Upper lobe of right lung (tissue), 1 donor: ENCODE measurements at regions not wholly inside any gene's neighbourhood (a gene's known extent, or its start where the extent isn't known, plus 50 kb on each side); places are given as distances from the start of the nearest gene placed in this dataset.
"Not testable (repeated sequence)": the region's sequence is repeated elsewhere in the genome, so short reads cannot be mapped to it uniquely, and the experiment has no call there.

Experiments used
- ATAC-seq: fragments of 200-7000 bp; cut with Tn5 transposase; one replicate; pipeline ENCODE4 v1.9.1; 2020; ENCODE audit warnings: mild to moderate bottlenecking, moderate library complexity
- DNase-seq: peaks from one replicate; pipeline ENCODE4 v3.0.0-alpha.2; 2020
- H3K27ac ChIP-seq: fragments of 200-600 bp; one replicate; pipeline ENCODE4 v1.8.0; 2022
- H3K27me3 ChIP-seq: fragments of 200-600 bp; one replicate; pipeline ENCODE4 v1.8.0; 2022; ENCODE audit warnings: mild to moderate bottlenecking
- H3K36me3 ChIP-seq: fragments of 200-600 bp; one replicate; pipeline ENCODE4 v1.8.0; 2022
- H3K4me1 ChIP-seq: fragments of 200-600 bp; one replicate; pipeline ENCODE4 v1.8.0; 2022
- H3K4me3 ChIP-seq: fragments of 200-600 bp; one replicate; pipeline ENCODE4 v1.8.0; 2022; ENCODE audit warnings: mild to moderate bottlenecking
- H3K9me3 ChIP-seq: fragments of 200-600 bp; one replicate; pipeline ENCODE4 v1.8.0; 2022
- intact Hi-C: fragments of 100-400 bp; cut with DNase I; formaldehyde crosslinking; loops from one replicate; pipeline ENCODE4 v1.11.0; 2022
- TF ChIP-seq, protein P1 (sequence below): fragments of 200-600 bp; IDR thresholded peaks from one replicate; pipeline ENCODE4 v1.8.0; 2022; ENCODE audit warnings: antibody characterized with exemption
- donor health status: DM: no; HTN: yes; CAD: no; lungs with severe emphysema.

- no peak overlapping the region for H3K4me3 ChIP-seq
- DNase-seq (no peak), ATAC-seq (no peak)
- no peak overlapping the region for H3K27ac ChIP-seq
- TF ChIP-seq, protein P1, sequence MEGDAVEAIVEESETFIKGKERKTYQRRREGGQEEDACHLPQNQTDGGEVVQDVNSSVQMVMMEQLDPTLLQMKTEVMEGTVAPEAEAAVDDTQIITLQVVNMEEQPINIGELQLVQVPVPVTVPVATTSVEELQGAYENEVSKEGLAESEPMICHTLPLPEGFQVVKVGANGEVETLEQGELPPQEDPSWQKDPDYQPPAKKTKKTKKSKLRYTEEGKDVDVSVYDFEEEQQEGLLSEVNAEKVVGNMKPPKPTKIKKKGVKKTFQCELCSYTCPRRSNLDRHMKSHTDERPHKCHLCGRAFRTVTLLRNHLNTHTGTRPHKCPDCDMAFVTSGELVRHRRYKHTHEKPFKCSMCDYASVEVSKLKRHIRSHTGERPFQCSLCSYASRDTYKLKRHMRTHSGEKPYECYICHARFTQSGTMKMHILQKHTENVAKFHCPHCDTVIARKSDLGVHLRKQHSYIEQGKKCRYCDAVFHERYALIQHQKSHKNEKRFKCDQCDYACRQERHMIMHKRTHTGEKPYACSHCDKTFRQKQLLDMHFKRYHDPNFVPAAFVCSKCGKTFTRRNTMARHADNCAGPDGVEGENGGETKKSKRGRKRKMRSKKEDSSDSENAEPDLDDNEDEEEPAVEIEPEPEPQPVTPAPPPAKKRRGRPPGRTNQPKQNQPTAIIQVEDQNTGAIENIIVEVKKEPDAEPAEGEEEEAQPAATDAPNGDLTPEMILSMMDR = no peak
- intact Hi-C loops = no loop called here
- H3K9me3 ChIP-seq = no peaks in the 10 kb centered on the region
- H3K36me3 ChIP-seq = no peaks in the 10 kb centered on the region
- H3K4me1 ChIP-seq = no peaks in the 10 kb centered on the region
- no peaks in the 10 kb centered on the region for H3K27me3 ChIP-seq
These were observed 152.0 kb downstream of the MATN1 start for GRCh38 chr1:30571380-30571779.

DNA sequence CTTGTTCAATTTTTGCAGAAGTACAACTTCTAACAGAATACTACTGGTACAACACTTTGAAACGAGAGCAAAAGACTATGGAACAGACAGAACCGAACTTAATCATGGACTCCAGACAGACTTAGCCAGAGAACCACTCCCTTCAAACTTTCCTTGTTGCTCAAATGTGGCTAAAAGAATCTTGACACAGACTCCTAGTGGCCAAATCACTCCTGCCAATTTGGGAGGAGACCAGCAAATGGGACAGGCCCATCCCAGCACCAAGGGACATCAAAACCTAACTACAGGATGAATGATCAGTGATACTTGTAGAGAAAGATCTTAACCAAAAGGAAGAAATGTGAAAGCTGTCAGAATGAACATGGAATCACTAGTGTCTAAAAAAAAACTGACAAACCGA is 154.0 kb downstream of the MATN1 start:
- DNase-seq (no peak), ATAC-seq (no peak)
- intact Hi-C loops = no loop called here
- Histone ChIP-seq H3K4me1 (no peaks in the 10 kb centered on the region), H3K36me3 (no peaks in the 10 kb centered on the region), H3K9me3 (no peaks in the 10 kb centered on the region), H3K27ac (no peak overlapping the region), H3K27me3 (no peaks in the 10 kb centered on the region), H3K4me3 (no peak overlapping the region)
- TF ChIP-seq, protein P1 = no peak

GRCh38 chr1:30562559-30562958 is 160.8 kb downstream of the MATN1 start:
- H3K27me3 ChIP-seq = no peaks in the 10 kb centered on the region
- DNase-seq (no peak), ATAC-seq (no peak)
- intact Hi-C loops = no loop called here
- H3K4me1 ChIP-seq = no peaks in the 10 kb centered on the region
- no peaks in the 10 kb centered on the region for H3K36me3 ChIP-seq
- H3K4me3 ChIP-seq = no peak overlapping the region
- H3K27ac ChIP-seq = no peak overlapping the region
- H3K9me3 ChIP-seq = peaks cover 23% of the 10 kb centered on the region
- TF ChIP-seq, protein P1 = no peak

DNA sequence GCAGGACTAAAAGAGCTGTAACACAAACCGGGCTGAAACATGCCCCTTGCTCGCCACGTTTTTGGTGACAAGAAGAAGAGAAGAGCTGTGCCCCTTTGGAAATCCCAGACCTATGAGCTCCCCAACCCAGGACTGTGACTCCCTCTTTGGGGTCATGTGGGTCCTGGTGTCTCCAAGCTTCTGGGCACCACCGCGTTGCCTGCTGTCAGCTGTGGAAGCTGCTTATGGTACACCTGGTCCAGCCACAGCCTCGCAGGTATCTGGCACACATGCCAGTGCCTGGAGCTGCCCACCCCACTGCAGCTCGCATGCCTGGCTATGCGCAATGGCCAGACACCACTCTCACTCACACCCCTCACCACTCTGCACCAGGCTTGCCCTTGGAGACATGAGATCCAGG is 171.8 kb downstream of the MATN1 start:
- Histone ChIP-seq H3K4me3 (no peak overlapping the region), H3K4me1 (no peaks in the 10 kb centered on the region), H3K27me3 (no peaks in the 10 kb centered on the region), H3K9me3 (no peaks in the 10 kb centered on the region), H3K27ac (no peak overlapping the region), H3K36me3 (no peaks in the 10 kb centered on the region)
- DNase-seq (no peak), ATAC-seq (no peak)
- intact Hi-C loops = no loop called here
- TF ChIP-seq, protein P1 = no peak

- Histone ChIP-seq H3K4me3 (no peak overlapping the region), H3K9me3 (no peaks in the 10 kb centered on the region), H3K27me3 (no peaks in the 10 kb centered on the region), H3K27ac (no peak overlapping the region), H3K4me1 (no peaks in the 10 kb centered on the region), H3K36me3 (no peaks in the 10 kb centered on the region)
- DNase-seq (no peak), ATAC-seq (no peak)
- intact Hi-C loops = no loop called here
- TF ChIP-seq, protein P1 = no peak
These were observed 172.8 kb downstream of the MATN1 start for GRCh38 chr1:30550365-30551220.

DNA sequence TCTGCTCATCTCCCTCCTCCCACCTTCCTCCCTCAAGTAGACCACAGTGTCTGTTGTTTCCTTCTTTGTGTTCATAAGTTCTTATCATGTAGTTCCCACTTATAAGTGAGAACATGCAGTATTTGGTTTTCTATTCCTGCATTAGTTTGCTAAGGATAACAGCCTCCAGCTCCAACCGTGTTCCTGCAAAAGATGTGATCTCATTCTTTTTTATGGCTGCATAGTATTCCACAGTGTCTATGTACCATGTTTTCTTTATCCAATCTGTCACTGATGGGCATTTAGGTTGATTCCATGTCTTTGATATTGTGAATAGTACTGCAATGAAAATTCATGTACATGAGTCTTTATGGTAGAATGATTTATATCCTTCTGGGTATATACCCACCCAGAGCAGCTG is 173.5 kb downstream of the MATN1 start:
- intact Hi-C loops, ATAC-seq, H3K9me3 ChIP-seq, H3K27ac ChIP-seq, H3K4me1 ChIP-seq, H3K27me3 ChIP-seq, H3K36me3 ChIP-seq, DNase-seq, H3K4me3 ChIP-seq: not testable (repeated sequence)
